A549 (cell line): ENCODE measurements at regions not wholly inside any gene's neighbourhood (a gene's known extent, or its start where the extent isn't known, plus 50 kb on each side); places are given as distances from the start of the nearest gene placed in this dataset.

ENCODE experiments used
- CHD2 ChIP-seq: fragments of 150-350 bp; IDR thresholded peaks from 2 replicates; pipeline ENCODE4 v1.6.1; 2014; ENCODE audit warnings: low read length; ENCODE audit not compliant: partially characterized antibody
- CTCF ChIP-seq: fragments of >200 bp; sonication (Bioruptor Twin); formaldehyde crosslinking; IDR thresholded peaks from 3 replicates; pipeline ENCODE4 v1.5.1; 2016
- FOXS1 ChIP-seq: fragments of 250-450 bp; sonication (Bioruptor Pico); IDR thresholded peaks from 2 replicates; pipeline ENCODE4 v1.5.0; 2020; ENCODE audit warnings: mild to moderate bottlenecking, moderate library complexity
- POLR2A ChIP-seq: IDR thresholded peaks from 2 replicates; pipeline ENCODE4 v1.6.1; 2012; ENCODE audit warnings: mild to moderate bottlenecking, low read length
- RAD21 ChIP-seq, 2 experiments: fragments of >200 bp in 1 of 2; sonication (Bioruptor Twin) in 1 of 2; formaldehyde crosslinking in 1 of 2; IDR thresholded peaks in 1 of 2; conservative IDR thresholded peaks in 1 of 2; 2 replicates in 1 of 2; 3 replicates in 1 of 2; pipeline ENCODE4 v1.6.1; 2012 to 2018; ENCODE audit warnings: inconsistent platforms in 1 of 2
- RARB ChIP-seq: fragments of 250-450 bp; sonication (Bioruptor Pico); IDR thresholded peaks from 2 replicates; pipeline ENCODE4 v1.8.0; 2021; ENCODE audit warnings: mild to moderate bottlenecking, moderate library complexity

- no peak for TF ChIP-seq RAD21 (conservative IDR thresholded peaks at IDR 0.05 in 1 of 2, IDR thresholded peaks at IDR 0.05 in 1 of 2)
- TF ChIP-seq POLR2A, result no peak
- no peak for TF ChIP-seq CHD2
- TF ChIP-seq FOXS1 (CRISPR knock-in tag), result no peak
- no peak for TF ChIP-seq CTCF
- TF ChIP-seq RARB (CRISPR knock-in tag), result no peak
These were observed 125.7 kb upstream of the TRHDE start for GRCh38 chr12:72146495-72146894.
